Stimulated activated naive CD8-positive, alpha-beta T cell treated with anti-CD3 and anti-CD28 coated beads, Interleukin-15, amount 100 ng/mL, for 72 hours (primary cell): ENCODE measurements at regions not wholly inside any gene's neighbourhood (a gene's known extent, or its start where the extent isn't known, plus 50 kb on each side); places are given as distances from the start of the nearest gene placed in this dataset.
"Not testable (repeated sequence)": the region's sequence is repeated elsewhere in the genome, so short reads cannot be mapped to it uniquely, and the experiment has no call there.

Experiments
- ATAC-seq: fragments of 150-1000 bp; cut with Tn5 transposase; 2 replicates; pipeline ENCODE4 v1.10.0; 2021; ENCODE audit warnings: mild to moderate bottlenecking, moderate library complexity
- DNase-seq, 2 donors: peaks; one replicate each; pipeline ENCODE4 v3.0.0; 2021 to 2022
- H3K27ac Mint-ChIP-seq, 2 donors: one replicate each; pipeline ENCODE4 v1.8.0; 2022; ENCODE audit warnings: mild to moderate bottlenecking in 2 of 2, mixed read lengths in 2 of 2, moderate library complexity in 2 of 2
- H3K27me3 Mint-ChIP-seq: one replicate; pipeline ENCODE4 v1.8.0; 2022; ENCODE audit warnings: mixed read lengths
- H3K4me1 Mint-ChIP-seq: one replicate; pipeline ENCODE4 v1.8.0; 2022; ENCODE audit warnings: mild to moderate bottlenecking, mixed read lengths
- H3K4me3 Mint-ChIP-seq, 2 donors: one replicate each; pipeline ENCODE4 v1.8.0; 2022; ENCODE audit warnings: mild to moderate bottlenecking in 2 of 2, mixed read lengths in 2 of 2, moderate library complexity in 1 of 2
- H3K9me3 Mint-ChIP-seq, 2 donors: one replicate each; pipeline ENCODE4 v1.8.0; 2022; ENCODE audit warnings: mixed read lengths in 2 of 2

DNA sequence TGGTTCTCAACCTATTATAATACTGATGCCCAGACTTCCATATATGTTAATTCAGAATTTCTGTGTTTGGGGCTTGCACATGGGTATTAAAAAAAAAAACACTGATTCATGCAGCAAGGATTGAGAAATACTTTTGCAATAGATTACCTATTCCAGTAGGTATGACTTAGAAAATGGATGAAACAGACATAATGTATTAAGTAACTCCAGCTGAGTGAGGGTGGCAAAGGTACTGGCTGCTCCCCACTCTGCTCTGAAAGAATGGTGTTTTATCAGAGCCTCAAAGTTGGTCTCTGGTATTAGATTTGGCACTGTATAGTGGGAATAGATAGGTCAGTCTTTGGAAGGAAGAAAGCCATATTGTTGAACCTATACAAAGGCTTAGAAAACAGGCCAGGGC is 234.3 kb upstream of the FOLH1 start:
- ATAC-seq (no peak), DNase-seq (no peak)
- Mint-ChIP-seq H3K4me1 (no peaks in the 10 kb centered on the region), H3K4me3 (no peak overlapping the region), H3K9me3 (peaks cover 8 to 14% of the 10 kb centered on the region in 2 donors), H3K27ac (no peak overlapping the region), H3K27me3 (no peaks in the 10 kb centered on the region)

DNA sequence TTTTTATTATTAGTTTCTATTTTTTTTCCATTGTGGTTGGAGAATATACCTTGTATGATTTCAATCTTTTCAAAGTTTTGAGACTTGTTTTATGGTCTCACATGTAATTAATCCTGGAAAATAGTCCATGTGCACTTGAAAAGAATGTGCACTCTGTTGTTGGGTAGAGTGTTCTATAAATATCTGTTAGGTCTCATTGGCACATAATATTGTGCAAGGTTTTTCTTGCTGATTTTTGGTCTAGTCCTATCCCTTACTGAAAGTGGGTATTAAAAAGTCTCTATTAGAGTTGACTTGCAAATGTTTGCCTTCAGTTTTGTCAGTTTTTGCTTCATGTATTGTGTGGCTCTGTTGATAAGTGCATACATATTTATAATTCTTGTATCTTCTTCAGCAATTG is 231.5 kb upstream of the FOLH1 start:
- H3K4me3 Mint-ChIP-seq, DNase-seq, H3K4me1 Mint-ChIP-seq, H3K27me3 Mint-ChIP-seq, H3K27ac Mint-ChIP-seq, H3K9me3 Mint-ChIP-seq, ATAC-seq: not testable (repeated sequence)

DNA sequence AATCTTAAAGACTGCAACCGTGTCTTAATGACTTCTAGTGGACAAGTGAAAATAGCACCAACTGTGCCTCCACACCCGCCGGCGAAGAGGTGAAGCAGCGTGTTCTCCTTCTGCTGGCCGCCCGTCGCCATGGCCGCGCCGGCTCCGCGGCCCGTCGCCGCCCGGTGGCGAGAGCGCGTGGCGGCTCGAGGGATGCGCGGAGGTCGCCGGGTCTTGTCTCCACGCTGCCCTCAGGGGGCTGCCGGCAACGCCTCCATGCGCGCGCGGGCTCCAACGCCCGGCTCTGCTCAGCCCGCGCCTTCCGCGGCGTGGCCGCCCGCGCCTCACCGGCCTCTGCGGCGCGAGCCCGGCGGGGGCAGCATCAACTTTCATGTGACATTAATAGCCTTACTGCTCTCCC is 225.9 kb upstream of the FOLH1 start:
- not testable (repeated sequence) for H3K4me3 Mint-ChIP-seq, H3K4me1 Mint-ChIP-seq, H3K27ac Mint-ChIP-seq, DNase-seq, H3K27me3 Mint-ChIP-seq
- ATAC-seq, result peak; percentile 33
- peaks cover 5 to 20% of the 10 kb centered on the region in 2 donors for H3K9me3 Mint-ChIP-seq

DNA sequence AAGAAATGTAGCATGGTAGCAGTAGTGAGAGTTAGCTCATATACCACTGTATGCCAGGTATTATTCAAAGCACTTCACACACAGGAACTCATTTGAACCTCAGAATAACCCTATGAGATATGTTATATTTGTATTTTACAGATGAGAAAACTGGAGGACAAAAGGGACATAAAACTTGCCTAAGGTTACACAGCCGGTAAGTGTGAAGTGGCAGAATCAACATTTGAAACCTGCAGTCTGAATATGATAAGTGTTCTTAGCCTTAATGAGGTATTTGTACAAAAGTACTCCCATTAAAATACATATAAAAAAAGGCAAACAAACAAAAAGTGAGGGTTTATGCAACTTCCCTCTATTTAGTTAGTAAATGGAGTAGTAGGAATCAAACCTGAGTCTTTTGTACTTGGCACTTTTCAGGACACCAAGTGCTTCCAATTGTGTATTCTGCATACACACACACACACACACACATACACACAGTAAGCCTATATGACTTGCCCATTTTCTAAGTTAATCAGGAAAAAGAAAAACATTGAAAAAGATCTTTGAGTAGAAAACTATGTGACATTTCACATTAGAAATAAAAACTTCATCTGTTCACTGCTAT is 223.9 kb upstream of the FOLH1 start:
- ATAC-seq (no peak), DNase-seq (no peak)
- Mint-ChIP-seq H3K4me1 (no peaks in the 10 kb centered on the region), H3K27me3 (no peaks in the 10 kb centered on the region), H3K4me3 (no peak overlapping the region), H3K27ac (no peak overlapping the region), H3K9me3 (peaks cover 5 to 26% of the 10 kb centered on the region in 2 donors)

DNA sequence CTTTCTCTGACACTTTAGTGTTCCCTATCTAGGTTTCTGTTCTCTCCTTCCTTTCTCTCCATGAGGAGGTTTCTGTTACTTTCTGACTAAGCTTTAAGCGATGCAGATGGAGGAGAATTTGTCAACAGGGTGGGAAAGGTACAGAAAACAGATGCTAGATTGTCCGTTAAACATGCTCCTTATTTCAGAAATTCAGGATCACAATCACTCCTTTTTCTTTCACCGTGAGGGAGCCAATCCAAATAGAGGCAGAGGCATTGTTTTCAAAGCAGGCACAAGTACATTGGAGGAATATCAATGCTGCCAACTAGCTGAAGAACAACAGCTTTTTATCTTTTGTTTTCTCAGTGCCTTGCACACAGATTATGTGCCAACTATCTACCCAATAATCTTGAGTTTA is 215.7 kb upstream of the FOLH1 start:
- H3K4me1 Mint-ChIP-seq, result no peaks in the 10 kb centered on the region
- no peak overlapping the region for H3K27ac Mint-ChIP-seq
- H3K27me3 Mint-ChIP-seq, result no peaks in the 10 kb centered on the region
- no peak for DNase-seq
- ATAC-seq, result no peak
- H3K9me3 Mint-ChIP-seq, result peaks cover 17 to 24% of the 10 kb centered on the region in 2 donors
- H3K4me3 Mint-ChIP-seq, result no peak overlapping the region

DNA sequence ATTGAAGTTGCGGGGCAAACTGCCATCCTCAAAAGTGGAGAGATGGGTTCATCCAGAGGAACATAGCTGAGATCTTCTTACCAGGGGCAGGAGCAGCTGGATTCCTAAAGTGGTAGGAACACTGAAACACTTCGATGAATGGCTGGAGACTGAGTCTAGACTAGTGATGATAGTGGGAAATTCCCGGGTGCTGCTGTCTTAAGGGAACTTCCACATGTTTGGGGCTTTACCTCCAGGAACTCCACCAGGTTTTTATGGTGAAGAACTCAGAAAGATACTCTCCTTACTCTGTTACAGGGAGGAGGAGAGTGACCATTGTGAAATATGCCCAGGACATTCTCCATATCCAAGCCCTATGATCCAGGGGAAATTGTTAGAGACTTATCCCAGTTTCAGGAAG is 210.5 kb upstream of the FOLH1 start:
- H3K4me1 Mint-ChIP-seq, H3K27ac Mint-ChIP-seq, H3K4me3 Mint-ChIP-seq: not testable (repeated sequence)

DNA sequence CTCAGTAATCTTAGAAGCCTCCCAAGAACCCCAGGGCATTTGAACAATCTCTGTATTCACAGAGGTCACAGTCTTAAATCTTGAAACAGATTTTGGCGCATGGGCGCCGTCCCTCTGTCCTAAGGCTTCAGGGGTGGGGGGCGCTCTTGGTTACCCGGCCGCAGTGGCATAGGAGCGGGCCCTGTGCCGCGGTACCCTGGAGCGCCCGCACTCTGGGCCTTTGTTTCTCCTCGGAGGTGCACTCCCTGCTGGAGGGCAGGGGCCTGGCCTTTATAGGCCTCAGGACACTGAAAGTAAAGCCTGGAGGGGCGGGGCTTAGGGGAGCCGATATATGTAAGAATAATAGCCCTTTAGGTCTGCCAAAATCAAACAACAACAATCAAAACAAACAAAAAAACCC is 197.3 kb upstream of the FOLH1 start:
- Mint-ChIP-seq H3K27me3 (no peaks in the 10 kb centered on the region), H3K4me3 (no peak overlapping the region), H3K27ac (no peak overlapping the region), H3K9me3 (peaks cover 0 to under 1% of the 10 kb centered on the region in 2 donors), H3K4me1 (no peaks in the 10 kb centered on the region)
- no peak for DNase-seq
- ATAC-seq, result no peak

More for the DNA sequence above, 210.5 kb upstream of the FOLH1 start:
- H3K9me3 Mint-ChIP-seq, result peaks cover 6 to 11% of the 10 kb centered on the region in 2 donors
- not testable (repeated sequence) for H3K27me3 Mint-ChIP-seq, DNase-seq, ATAC-seq

DNA sequence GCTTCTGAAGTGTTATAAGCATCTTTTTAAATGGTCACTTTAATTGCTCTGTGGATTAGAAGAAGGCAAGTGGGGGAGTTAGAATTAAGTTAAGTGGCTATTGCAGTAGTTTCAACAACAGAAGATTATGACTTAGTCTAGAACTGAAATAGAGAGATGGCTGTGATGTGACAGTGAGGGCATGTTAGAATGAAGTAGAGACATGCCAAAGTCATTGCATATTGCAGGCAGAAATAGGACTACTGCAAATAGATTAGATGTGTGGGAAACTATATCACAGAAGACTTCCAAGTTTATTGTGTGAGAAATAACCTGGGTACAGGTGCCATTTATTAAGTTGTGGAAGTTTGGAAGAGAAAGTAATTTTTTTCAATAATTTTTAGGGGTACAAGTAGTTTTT is 187.4 kb upstream of the FOLH1 start:
- H3K4me1 Mint-ChIP-seq, H3K27me3 Mint-ChIP-seq, H3K4me3 Mint-ChIP-seq, ATAC-seq, H3K27ac Mint-ChIP-seq, DNase-seq: not testable (repeated sequence)
- H3K9me3 Mint-ChIP-seq, result peaks cover 9 to 18% of the 10 kb centered on the region in 2 donors

DNA sequence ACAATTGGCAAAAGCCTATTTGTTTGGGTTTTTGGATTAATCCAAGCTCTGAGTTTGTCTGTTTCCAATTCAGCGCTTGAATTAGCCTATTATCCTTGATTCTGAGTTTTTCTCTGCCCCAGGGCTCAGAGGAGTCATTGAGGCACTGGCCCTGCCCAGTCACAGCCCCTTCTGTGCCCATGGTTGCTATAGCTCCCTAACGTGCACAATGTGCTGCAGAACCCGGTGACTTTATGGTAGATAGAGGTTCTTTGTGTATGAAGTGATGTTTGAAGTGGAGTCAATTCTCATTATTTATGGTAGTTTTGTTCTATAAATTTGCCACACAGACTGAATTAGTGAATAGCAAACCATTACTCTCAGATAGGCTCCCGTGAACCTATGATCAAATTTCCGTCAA is 182.0 kb upstream of the FOLH1 start:
- not testable (repeated sequence) for DNase-seq, H3K4me3 Mint-ChIP-seq, H3K27me3 Mint-ChIP-seq, H3K4me1 Mint-ChIP-seq, H3K27ac Mint-ChIP-seq, H3K9me3 Mint-ChIP-seq, ATAC-seq

DNA sequence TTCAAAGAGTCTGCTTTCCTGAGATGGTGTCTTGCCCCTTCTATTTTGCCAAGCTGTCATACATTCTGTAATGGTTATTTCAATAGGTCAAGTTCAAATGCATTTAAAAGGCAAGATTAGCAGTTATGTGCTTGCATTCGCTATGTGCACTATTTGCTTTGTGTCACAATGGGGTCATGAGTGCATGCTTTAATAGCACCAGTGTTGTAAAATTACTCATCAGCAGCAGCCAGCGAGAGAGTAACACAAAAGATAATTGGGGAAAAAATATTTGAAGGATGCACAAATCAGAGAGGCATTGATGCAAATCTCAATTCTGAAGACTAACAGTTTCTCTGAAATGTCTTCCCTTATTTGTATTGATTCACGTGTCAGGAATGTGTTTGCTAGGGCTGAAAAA is 180.7 kb upstream of the FOLH1 start:
- H3K27ac Mint-ChIP-seq, H3K4me3 Mint-ChIP-seq, ATAC-seq, H3K9me3 Mint-ChIP-seq, DNase-seq, H3K27me3 Mint-ChIP-seq, H3K4me1 Mint-ChIP-seq: not testable (repeated sequence)

DNA sequence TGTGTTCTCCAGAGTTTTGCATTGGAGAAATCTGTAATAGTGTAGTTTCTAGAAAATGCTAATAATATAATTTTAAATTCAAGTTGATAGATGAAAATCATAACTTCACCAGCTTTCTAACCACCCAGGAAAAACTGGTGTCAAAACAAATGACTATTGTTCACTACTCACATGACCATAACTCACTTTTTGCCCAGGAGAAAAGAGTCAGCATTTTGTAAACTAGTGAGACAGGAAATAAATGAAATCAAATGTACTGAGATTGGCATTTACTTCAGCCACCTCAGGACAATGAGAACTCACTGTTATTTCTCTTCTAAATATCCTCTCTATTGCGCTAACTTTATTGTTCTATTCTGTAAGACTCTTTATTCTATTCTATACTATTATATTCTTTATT is 176.0 kb upstream of the FOLH1 start:
- H3K4me1 Mint-ChIP-seq, DNase-seq, H3K27ac Mint-ChIP-seq, H3K9me3 Mint-ChIP-seq, H3K27me3 Mint-ChIP-seq, ATAC-seq, H3K4me3 Mint-ChIP-seq: not testable (repeated sequence)

DNA sequence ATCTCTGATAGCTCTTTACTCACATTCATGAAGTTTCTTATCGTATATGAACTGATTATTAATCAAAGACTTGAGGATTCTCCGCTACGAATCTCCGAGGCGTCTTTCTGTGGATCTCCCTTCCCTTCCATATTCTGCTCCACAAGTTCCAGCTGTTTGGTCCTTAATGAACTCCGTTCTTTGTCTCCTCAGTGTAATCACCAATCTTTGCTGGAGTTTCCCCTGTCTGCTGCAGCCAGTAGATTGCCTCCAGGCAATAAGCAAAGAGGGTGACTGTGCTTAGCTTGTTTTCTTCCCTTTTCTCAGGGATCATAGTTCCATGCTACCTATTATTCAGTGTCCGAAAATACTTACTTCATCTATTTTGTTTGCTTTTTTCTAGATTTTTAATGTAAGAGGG is 169.6 kb upstream of the FOLH1 start:
- H3K4me3 Mint-ChIP-seq, result no peak overlapping the region

DNA sequence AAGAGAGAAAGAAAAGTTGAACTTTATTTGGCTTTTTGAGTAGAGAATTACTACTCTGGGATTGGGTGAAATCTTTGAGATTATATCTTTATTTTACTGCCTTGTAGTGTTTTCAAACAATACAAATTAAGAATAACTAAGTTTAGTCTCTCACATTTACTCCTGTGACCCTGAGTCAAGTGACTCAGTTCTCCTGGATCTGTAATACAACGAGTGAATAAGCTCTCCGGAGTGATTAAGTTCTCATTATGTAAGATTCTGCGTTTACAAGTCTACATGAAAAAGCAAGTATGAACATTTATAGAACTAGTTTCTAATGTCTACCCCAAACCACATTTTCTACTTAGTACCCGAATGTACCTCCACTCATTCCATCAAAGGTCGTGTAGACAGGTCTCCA is 165.5 kb upstream of the FOLH1 start:
- not testable (repeated sequence) for H3K27ac Mint-ChIP-seq, H3K4me3 Mint-ChIP-seq, H3K4me1 Mint-ChIP-seq, H3K27me3 Mint-ChIP-seq, H3K9me3 Mint-ChIP-seq, ATAC-seq, DNase-seq

More for the DNA sequence above, 169.6 kb upstream of the FOLH1 start:
- DNase-seq, result no peak
- no peak overlapping the region for H3K27ac Mint-ChIP-seq
- no peak for ATAC-seq
- no peaks in the 10 kb centered on the region for H3K4me1 Mint-ChIP-seq
- no peaks in the 10 kb centered on the region for H3K9me3 Mint-ChIP-seq
- H3K27me3 Mint-ChIP-seq, result no peaks in the 10 kb centered on the region

DNA sequence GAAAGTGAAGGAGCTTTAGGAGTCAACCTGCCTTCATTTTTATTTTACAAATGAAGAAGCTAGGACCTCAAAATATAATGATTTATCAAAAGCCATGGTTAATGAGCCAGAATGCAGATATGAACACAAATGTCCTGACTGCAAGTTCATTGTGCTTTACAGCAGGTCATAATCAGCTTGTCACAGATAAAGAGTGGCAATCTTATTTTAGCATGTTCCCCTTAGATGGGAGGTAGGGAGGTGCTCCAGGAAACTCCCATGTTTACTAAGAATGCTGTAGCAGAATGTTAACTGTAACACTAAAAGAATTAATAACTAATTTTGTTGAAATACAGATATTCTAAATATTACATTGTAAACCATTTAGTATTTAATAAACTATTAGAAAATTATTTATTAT is 165.0 kb upstream of the FOLH1 start:
- H3K4me1 Mint-ChIP-seq, DNase-seq, H3K9me3 Mint-ChIP-seq, ATAC-seq, H3K4me3 Mint-ChIP-seq, H3K27me3 Mint-ChIP-seq, H3K27ac Mint-ChIP-seq: not testable (repeated sequence)

DNA sequence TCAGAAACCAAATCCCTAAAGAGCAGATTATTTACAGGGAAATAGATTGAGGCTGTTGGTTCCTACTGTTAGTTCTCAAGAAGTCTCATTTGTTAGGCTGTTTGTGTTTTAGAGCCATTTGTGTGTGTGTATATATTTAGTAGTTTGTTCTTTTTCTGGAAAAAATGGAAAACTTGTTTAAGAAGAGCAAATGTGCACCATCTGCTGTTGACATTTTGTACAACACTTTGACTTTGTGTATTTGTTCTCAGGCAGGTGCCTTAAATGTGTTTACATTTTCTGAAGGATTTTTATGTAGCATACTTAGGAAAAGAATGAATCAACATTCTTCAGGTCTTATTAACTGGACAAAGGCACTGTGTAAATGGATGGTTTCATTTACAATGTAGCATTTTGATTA is 163.7 kb upstream of the FOLH1 start:
- ATAC-seq, H3K27me3 Mint-ChIP-seq, DNase-seq, H3K27ac Mint-ChIP-seq, H3K9me3 Mint-ChIP-seq, H3K4me3 Mint-ChIP-seq, H3K4me1 Mint-ChIP-seq: not testable (repeated sequence)

DNA sequence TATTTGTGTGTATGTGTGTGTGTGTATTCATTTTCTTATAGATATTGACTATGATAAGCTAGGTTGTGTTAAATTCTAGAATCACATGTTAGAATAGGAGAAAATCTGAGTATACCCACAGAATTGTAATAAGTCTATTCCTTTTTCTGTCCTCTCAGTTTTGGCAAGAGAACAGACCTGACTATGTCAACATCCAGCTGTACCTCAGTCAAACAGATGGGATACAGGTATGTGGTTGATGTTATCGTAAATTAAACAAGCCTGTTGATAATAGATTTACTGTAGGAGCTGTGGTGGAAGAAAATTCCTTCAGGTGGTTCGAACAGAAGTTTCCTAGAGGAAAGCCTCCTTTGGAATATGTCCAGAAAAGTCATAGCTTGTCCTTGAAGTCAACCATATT is 160.2 kb upstream of the FOLH1 start:
- not testable (repeated sequence) for H3K4me1 Mint-ChIP-seq, H3K9me3 Mint-ChIP-seq, DNase-seq, ATAC-seq, H3K27me3 Mint-ChIP-seq, H3K27ac Mint-ChIP-seq, H3K4me3 Mint-ChIP-seq

DNA sequence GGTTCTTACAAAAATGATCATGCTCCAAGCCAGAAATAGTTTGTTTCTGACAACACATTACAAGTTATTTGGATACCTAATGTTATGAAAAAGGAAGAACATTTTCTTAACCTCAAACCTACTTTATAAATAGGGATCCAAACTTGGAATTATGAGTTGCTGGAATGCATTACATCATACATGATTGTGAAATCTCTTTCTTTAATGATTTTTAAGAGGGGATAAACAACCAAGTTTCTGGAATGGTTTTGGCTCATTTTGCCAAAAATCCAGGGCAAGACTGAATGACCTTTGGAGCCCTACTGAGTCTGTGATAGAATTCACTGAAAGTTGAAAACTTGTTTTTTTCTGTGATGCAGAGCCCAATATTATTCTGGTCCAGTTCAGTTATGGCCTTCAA is 157.0 kb upstream of the FOLH1 start:
- not testable (repeated sequence) for ATAC-seq

More for the DNA sequence above, 157.0 kb upstream of the FOLH1 start:
- H3K27me3 Mint-ChIP-seq, H3K27ac Mint-ChIP-seq, DNase-seq, H3K9me3 Mint-ChIP-seq, H3K4me3 Mint-ChIP-seq, H3K4me1 Mint-ChIP-seq: not testable (repeated sequence)
